ENCODE measurements at regions not wholly inside any gene's neighbourhood (a gene's known extent, or its start where the extent isn't known, plus 50 kb on each side); places are given as distances from the start of the nearest gene placed in this dataset.

DNA sequence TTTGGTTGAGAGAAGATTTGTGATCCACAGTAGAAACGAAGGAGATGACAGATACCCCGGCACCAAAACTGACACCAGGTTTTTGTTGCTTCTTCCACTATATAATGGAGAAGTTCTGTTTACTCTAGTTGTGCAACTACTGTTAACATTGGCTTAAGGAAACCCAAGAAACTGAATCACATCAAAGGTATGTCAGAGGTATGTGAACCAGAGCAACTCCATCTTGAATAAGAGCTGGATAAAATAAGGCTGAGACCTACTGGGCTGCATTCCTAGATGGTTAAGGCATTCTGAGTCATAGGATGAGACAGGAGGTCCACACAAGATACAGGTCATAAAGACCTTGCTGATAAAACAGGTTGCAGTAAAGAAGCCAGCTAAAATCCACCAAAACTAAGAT, 173.7 kb upstream of the CAMK1G start:
- TF ChIP-seq, protein P1, sequence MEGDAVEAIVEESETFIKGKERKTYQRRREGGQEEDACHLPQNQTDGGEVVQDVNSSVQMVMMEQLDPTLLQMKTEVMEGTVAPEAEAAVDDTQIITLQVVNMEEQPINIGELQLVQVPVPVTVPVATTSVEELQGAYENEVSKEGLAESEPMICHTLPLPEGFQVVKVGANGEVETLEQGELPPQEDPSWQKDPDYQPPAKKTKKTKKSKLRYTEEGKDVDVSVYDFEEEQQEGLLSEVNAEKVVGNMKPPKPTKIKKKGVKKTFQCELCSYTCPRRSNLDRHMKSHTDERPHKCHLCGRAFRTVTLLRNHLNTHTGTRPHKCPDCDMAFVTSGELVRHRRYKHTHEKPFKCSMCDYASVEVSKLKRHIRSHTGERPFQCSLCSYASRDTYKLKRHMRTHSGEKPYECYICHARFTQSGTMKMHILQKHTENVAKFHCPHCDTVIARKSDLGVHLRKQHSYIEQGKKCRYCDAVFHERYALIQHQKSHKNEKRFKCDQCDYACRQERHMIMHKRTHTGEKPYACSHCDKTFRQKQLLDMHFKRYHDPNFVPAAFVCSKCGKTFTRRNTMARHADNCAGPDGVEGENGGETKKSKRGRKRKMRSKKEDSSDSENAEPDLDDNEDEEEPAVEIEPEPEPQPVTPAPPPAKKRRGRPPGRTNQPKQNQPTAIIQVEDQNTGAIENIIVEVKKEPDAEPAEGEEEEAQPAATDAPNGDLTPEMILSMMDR (IDR thresholded peaks at IDR 0.05; ENCODE audit: insufficient read depth in 1 of 2, low read depth in 1 of 2, low read length in 1 of 2, severe bottlenecking in 1 of 2, unreplicated experiment in 1 of 2): no peak
- H3K27ac Mint-ChIP-seq (ENCODE audit: unreplicated experiment): peak overlapping the region; percentile 91
- POLR2A ChIA-PET: interaction anchor here (0.6 kb wide), 1 partner anchor 24 kb away, joined by 4 read pairs; no protein-coding TSS in a partner anchor

DNA sequence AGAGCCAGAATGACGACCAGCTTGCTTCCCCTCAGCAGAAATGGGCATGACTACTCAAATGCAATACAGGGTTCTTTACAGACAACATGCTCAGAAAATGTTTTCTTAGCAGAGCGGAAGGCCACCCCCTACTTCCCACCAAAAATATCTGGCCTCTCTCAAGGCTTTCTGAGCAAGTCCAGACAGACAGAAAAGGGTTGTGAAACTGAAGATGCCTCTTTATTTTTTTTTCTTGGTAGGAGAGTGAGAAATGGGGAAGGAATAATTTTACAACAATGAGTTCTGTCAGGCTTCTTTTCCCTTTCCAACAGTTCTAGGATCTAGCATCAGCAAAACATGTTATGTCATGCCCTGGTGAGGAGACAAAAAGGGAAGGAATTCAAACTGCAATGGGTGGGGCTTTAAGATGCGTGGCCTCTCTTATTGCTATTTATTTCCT, 172.0 kb upstream of the CAMK1G start:
- TF ChIP-seq, protein P1 (IDR thresholded peaks at IDR 0.05; ENCODE audit: insufficient read depth in 1 of 2, low read depth in 1 of 2, low read length in 1 of 2, severe bottlenecking in 1 of 2, unreplicated experiment in 1 of 2): no peak
- Mint-ChIP-seq H3K27ac (ENCODE audit: unreplicated experiment) (peak overlapping the region; percentile 50), H3K9me3 (ENCODE audit: unreplicated experiment) (peaks cover 29% of the 10 kb centered on the region), H3K4me3 (ENCODE audit: unreplicated experiment) (peak overlapping the region; percentile 21), H3K27me3 (ENCODE audit: insufficient read depth, unreplicated experiment) (no peaks in the 10 kb centered on the region), H3K36me3 (ENCODE audit: insufficient read depth, unreplicated experiment) (peaks cover 8% of the 10 kb centered on the region), H3K4me1 (ENCODE audit: low read depth, unreplicated experiment) (peaks cover 23% of the 10 kb centered on the region)
- CTCF ChIA-PET: no interaction called here
- Histone ChIP-seq H3K4me3 (ENCODE audit: low read depth, low read length) (no peak overlapping the region), H3K36me3 (ENCODE audit: control insufficient read depth, insufficient read depth, low read length) (no peaks in the 10 kb centered on the region), H3K4me1 (peaks cover 52% of the 10 kb centered on the region), H3K27me3 (replicated peaks; ENCODE audit: control insufficient read depth, insufficient read depth, low read length) (no peaks in the 10 kb centered on the region), H3K9me3 (no peaks in the 10 kb centered on the region)
- intact Hi-C loops (cut with micrococcal nuclease; ENCODE audit: unreplicated experiment): loop anchor here (2.0 kb wide), 1 partner anchor 17 kb away; no protein-coding TSS in a partner anchor
- DNase-seq: no peak
- BruUV-seq (replicated peaks): no TSS peak
- POLR2A ChIA-PET: no interaction called here

More for the DNA sequence above, 173.7 kb upstream of the CAMK1G start:
- H3K9me3 ChIP-seq: no peaks in the 10 kb centered on the region
- intact Hi-C loops (cut with micrococcal nuclease; ENCODE audit: unreplicated experiment): loop anchor here (1.0 to 2.0 kb wide), 2 partner anchors 11 to 19 kb away; no protein-coding TSS in a partner anchor
- H3K36me3 ChIP-seq (ENCODE audit: control insufficient read depth, insufficient read depth, low read length): no peaks in the 10 kb centered on the region
- Mint-ChIP-seq H3K4me3 (ENCODE audit: unreplicated experiment) (peak overlapping the region; percentile 8), H3K27me3 (ENCODE audit: insufficient read depth, unreplicated experiment) (no peaks in the 10 kb centered on the region), H3K9me3 (ENCODE audit: unreplicated experiment) (peaks cover 29% of the 10 kb centered on the region), H3K36me3 (ENCODE audit: insufficient read depth, unreplicated experiment) (peaks cover 8% of the 10 kb centered on the region), H3K4me1 (ENCODE audit: low read depth, unreplicated experiment) (peaks cover 15% of the 10 kb centered on the region)
- H3K4me3 ChIP-seq (ENCODE audit: low read depth, low read length): no peak overlapping the region
- CTCF ChIA-PET: no interaction called here
- BruUV-seq (replicated peaks): no TSS peak
- peaks cover 58% of the 10 kb centered on the region for H3K4me1 ChIP-seq
- DNase-seq: peak; percentile 66 to 74
- H3K27me3 ChIP-seq (replicated peaks; ENCODE audit: control insufficient read depth, insufficient read depth, low read length): no peaks in the 10 kb centered on the region

DNA sequence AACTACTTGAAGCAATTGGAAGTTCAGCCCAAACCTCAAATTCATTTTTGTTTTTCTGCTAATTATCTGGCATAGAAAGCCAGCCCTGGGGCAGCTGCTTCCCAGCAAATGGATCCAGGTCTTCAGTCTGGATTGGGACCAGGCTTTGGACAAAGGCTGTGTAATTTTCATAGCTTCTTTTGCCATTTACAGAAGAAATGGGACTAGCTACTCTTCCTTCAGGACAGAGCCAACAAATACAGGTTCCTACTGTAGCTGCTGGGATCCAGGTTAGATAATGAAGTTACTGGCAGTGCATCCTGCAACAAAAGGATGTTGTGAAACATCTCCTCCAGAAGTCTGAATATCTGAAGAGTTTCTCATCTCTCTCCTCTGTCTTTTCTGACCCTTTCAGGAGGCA, 171.5 kb upstream of the CAMK1G start:
- no peak for DNase-seq
- Mint-ChIP-seq H3K4me1 (ENCODE audit: low read depth, unreplicated experiment) (peaks cover 25% of the 10 kb centered on the region), H3K4me3 (ENCODE audit: unreplicated experiment) (no peak overlapping the region), H3K27me3 (ENCODE audit: insufficient read depth, unreplicated experiment) (no peaks in the 10 kb centered on the region), H3K27ac (ENCODE audit: unreplicated experiment) (peak overlapping the region; percentile 50), H3K36me3 (ENCODE audit: insufficient read depth, unreplicated experiment) (peaks cover 8% of the 10 kb centered on the region), H3K9me3 (ENCODE audit: unreplicated experiment) (peaks cover 29% of the 10 kb centered on the region)
- Histone ChIP-seq H3K9me3 (no peaks in the 10 kb centered on the region), H3K4me1 (peaks cover 56% of the 10 kb centered on the region), H3K36me3 (ENCODE audit: control insufficient read depth, insufficient read depth, low read length) (no peaks in the 10 kb centered on the region), H3K27me3 (replicated peaks; ENCODE audit: control insufficient read depth, insufficient read depth, low read length) (no peaks in the 10 kb centered on the region), H3K4me3 (ENCODE audit: low read depth, low read length) (no peak overlapping the region)
- POLR2A ChIA-PET: no interaction called here
- CTCF ChIA-PET: no interaction called here
- no TSS peak for BruUV-seq (replicated peaks)
- TF ChIP-seq, protein P1 (IDR thresholded peaks at IDR 0.05; ENCODE audit: insufficient read depth in 1 of 2, low read depth in 1 of 2, low read length in 1 of 2, severe bottlenecking in 1 of 2, unreplicated experiment in 1 of 2): no peak
- intact Hi-C loops (cut with micrococcal nuclease; ENCODE audit: unreplicated experiment): no loop called here

Measured in Caco-2 (cell line).